LNCaP clone FGC (cell line): ENCODE measurements at regions not wholly inside any gene's neighbourhood (a gene's known extent, or its start where the extent isn't known, plus 50 kb on each side); places are given as distances from the start of the nearest gene placed in this dataset.
"Not testable (repeated sequence)": the region's sequence is repeated elsewhere in the genome, so short reads cannot be mapped to it uniquely, and the experiment has no call there.

Experiments used
- DNase-seq: peaks from one replicate; pipeline ENCODE4 v3.0.0-alpha.2; 2011; ENCODE audit warnings: low read depth
- H3K4me3 ChIP-seq: 2 replicates; pipeline ENCODE4 v1.5.1; 2011; ENCODE audit warnings: mild to moderate bottlenecking, low read depth, low read length, control low read depth
- TF ChIP-seq, protein P1 (sequence below): IDR thresholded peaks from 2 replicates; pipeline ENCODE4 v1.5.1; 2012; ENCODE audit warnings: mild to moderate bottlenecking; ENCODE audit not compliant: control insufficient read depth, insufficient read depth; ENCODE audit errors: extremely low read depth

DNA sequence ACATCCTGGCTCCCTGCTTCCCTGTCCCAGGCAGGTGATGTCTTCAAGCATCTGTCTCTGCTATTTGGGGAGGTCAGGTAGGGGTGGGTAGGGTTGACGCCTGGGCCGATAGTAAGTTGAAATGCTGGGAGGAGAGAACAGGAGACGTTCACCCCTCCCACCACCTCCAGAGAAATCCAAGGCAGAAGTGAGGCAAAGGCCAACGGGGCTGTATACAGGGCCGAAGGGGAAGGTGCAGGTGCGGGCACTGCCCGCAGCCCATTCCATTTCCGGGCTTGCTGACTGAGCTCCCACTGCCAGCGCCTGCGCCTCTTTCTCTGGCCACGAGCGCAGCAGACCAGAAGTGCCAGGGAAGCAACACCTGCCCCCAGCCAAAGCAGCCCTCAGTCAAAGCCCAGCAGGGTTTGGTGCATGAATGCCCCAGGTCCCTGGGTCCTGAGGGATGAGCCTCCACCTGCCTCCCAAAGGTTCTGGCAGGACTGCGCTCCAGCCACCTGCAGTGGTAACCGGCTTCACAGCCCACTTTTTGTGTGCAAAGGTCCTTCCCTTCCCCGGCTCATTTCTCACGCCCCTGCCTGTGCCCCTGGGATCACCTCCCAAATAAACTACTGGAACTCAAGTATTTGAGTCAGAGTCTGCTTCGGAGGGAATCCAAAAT, 127.6 kb upstream of the TNRC6C start:
- TF ChIP-seq, protein P1, sequence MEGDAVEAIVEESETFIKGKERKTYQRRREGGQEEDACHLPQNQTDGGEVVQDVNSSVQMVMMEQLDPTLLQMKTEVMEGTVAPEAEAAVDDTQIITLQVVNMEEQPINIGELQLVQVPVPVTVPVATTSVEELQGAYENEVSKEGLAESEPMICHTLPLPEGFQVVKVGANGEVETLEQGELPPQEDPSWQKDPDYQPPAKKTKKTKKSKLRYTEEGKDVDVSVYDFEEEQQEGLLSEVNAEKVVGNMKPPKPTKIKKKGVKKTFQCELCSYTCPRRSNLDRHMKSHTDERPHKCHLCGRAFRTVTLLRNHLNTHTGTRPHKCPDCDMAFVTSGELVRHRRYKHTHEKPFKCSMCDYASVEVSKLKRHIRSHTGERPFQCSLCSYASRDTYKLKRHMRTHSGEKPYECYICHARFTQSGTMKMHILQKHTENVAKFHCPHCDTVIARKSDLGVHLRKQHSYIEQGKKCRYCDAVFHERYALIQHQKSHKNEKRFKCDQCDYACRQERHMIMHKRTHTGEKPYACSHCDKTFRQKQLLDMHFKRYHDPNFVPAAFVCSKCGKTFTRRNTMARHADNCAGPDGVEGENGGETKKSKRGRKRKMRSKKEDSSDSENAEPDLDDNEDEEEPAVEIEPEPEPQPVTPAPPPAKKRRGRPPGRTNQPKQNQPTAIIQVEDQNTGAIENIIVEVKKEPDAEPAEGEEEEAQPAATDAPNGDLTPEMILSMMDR, result no peak
- DNase-seq, result no peak
- no peak overlapping the region for H3K4me3 ChIP-seq

DNA sequence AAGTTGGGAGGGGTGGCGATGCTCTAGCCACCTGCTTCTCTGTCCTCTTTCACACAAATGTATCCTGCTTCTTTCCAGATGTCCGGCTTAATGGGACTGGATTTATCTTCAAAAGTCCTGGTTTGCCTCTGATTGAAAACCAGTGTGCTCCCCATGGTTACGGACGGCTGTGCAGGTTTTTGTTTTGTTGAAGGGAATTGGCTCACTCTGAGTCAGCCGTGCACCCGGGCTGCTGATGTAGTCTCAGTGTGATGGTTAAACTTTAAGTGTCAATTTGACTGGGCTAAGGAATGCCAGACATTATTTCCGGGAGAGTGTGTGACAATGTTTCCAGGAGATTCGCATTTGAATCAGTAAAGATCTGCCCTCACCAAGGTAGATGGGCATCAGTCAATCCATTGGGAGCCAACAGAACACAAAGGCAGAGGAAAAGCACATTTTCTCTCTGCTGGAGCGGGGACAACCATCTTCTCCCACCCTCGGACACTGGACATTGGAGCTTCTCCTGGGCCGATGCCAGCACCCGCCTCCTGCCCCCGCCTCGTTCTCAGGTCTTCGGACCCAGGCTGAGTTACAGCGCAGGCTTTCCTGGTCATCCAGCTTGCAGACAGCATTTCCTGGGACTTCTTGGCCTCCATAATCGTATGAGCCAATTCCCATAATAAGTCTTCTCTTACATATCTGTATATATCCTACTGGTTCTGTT, 126.9 kb upstream of the TNRC6C start:
- no peak for DNase-seq
- TF ChIP-seq, protein P1, result no peak
- no peak overlapping the region for H3K4me3 ChIP-seq

DNA sequence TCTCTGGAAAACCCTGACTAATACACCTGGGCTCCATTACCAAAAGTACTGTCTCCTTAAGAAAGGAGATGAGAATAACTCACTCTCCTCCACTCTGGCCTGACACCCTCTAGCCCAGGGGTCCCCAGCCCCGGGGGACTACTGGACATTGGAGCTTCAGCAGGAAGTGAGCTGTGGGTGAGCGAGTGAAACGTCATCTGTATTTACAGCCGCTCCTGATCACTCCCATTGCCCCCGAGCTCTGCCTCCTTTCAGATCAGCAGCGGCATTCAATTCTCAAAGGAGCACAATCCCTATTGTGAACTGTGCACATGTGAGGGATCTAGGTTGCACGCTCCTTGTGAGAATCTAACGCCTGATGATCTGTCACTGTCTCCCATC, 126.3 kb upstream of the TNRC6C start:
- TF ChIP-seq, protein P1, result no peak
- no peak for DNase-seq
- H3K4me3 ChIP-seq, result no peak overlapping the region

DNA sequence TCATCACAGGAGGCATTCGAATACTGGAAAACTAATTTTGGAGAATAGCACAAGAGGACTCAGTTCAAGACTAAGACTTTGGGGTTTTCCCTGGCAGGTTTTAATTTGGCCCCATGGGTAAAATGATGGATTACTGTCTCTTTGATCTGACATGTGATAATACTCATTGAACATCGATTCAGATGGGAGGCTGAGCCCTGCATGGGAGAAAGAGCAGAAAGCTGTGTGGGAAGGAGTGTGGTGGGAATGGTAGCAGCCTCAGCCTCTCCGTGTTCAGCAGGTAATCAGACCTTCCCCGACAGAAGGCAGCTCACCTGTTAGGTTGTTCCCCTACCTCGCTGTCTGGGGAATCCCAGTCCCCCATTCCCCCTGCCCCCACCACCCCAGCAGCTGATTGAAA, 124.7 kb upstream of the TNRC6C start:
- TF ChIP-seq, protein P1, result no peak
- DNase-seq, result no peak
- H3K4me3 ChIP-seq, result no peak overlapping the region

DNA sequence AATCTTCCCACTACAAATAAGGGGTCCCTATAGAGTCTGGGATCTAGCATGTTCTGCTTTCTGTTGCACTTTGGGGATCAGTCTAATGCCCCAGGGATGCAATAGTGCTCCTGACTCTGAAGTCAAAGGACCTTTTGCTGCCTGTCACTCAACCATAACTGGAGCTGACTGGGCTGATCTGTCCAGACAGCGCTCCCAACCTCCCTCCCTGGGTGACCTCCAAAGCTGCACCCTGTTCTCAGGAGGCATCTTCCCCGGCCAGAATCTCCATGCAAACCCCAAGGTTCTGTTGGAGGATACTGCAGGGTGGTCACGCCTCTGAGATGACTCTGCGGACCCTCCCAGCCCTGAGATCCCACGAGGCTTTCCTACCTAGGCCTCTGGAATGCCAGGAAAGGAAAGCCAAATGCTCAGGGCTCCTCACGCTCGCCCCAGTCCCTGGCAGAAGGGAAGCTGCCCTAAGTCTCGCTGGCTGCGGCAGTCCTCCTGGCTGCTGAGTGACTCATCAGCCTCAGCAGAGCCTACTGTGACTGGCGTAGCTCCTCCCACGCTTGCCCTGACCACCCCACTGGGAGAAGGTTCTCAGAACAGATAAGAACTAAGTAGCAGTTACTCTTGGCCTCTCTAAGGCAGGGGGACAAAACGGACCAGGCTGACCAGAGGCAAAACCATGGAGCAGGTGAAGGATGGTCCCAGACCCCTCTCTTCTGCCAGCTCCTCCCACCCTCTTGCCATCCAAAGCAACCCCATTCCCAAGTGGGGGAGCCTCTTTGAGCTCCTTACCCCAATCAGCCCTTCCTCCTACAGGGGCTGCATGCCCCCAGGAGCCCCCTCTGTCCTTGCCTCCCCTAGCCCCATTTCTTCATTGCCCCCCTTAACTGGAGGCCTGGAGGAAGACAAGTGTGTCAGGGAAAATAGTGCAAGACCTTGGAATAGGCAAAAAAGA, 124.1 kb upstream of the TNRC6C start:
- DNase-seq, result no peak
- H3K4me3 ChIP-seq, result no peak overlapping the region
- TF ChIP-seq, protein P1, result no peak

DNA sequence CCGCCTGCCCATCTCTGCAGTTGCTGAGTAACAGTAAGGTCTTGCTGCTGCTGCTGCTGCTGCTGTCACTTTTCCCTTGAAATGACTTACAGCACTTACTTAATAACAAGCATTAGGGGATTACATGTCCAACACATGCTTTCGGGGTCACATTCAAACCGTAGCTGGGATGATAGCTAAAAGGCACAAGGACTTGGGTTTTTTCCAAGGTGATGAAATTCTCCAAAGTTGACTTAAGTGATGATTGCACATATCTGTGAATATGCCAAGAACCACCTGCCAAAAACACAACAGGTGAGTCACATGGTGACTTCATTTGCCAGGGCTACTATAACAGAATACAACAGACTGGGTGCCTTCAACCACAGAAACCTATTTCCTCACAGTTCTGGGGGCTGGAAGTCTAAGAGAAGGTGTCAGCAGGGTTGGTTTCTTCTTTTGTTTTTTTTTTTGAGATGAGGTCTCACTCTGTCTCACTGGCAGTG, 121.9 kb upstream of the TNRC6C start:
- TF ChIP-seq, protein P1, result no peak
- H3K4me3 ChIP-seq, result no peak overlapping the region
- peak; percentile 95 for DNase-seq

DNA sequence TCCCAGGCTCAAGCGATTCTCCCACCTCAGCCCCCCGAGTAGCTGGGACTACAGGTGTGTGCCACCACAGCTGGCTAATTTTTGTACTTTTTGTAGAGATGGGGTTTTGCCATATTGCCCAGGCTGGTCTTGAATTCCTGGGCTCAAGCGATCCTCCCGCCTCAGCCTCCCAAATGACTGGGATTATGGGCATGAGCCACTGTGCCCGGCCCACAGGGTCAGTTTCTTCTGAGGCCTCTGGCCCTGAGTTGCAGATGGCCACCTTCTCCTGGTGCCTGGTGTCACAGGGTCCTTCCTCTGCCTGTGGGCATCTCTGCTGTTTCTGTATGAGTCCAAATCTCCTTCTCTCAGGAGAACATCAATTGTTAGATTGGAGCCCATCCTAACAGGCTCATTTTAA, 121.4 kb upstream of the TNRC6C start:
- DNase-seq, H3K4me3 ChIP-seq: not testable (repeated sequence)
